Adipocyte (in vitro differentiated cells): ENCODE measurements at regions not wholly inside any gene's neighbourhood (a gene's known extent, or its start where the extent isn't known, plus 50 kb on each side); places are given as distances from the start of the nearest gene placed in this dataset.
"Not testable (repeated sequence)": the region's sequence is repeated elsewhere in the genome, so short reads cannot be mapped to it uniquely, and the experiment has no call there.

Experiments used
- DNase-seq: peaks from one replicate; pipeline ENCODE4 v3.0.0-alpha.2; 2015; ENCODE audit warnings: low read depth
- H3K27me3 ChIP-seq: replicated peaks from 2 replicates; pipeline ENCODE4 v1.7.0; 2013; ENCODE audit warnings: mild to moderate bottlenecking, low read length, moderate library complexity; ENCODE audit not compliant: control insufficient read depth, insufficient read depth
- H3K36me3 ChIP-seq: 2 replicates; pipeline ENCODE4 v1.7.0; 2013; ENCODE audit warnings: low read length, mild to moderate bottlenecking, moderate library complexity; ENCODE audit not compliant: control insufficient read depth, insufficient read depth, severe bottlenecking
- H3K4me1 ChIP-seq: 2 replicates; pipeline ENCODE4 v1.7.0; 2013; ENCODE audit warnings: mild to moderate bottlenecking, low read length, moderate library complexity; ENCODE audit not compliant: control insufficient read depth, insufficient read depth
- H3K4me3 ChIP-seq: 2 replicates; pipeline ENCODE4 v1.7.0; 2013; ENCODE audit warnings: mild to moderate bottlenecking, low read length, moderate library complexity
- H3K9ac ChIP-seq: 2 replicates; pipeline ENCODE4 v1.7.0; 2013; ENCODE audit warnings: mild to moderate bottlenecking, low read length, moderate library complexity
- H3K9me3 ChIP-seq: 2 replicates; pipeline ENCODE4 v1.7.0; 2013; ENCODE audit warnings: mild to moderate bottlenecking, low read length, moderate library complexity; ENCODE audit not compliant: control insufficient read depth

DNA sequence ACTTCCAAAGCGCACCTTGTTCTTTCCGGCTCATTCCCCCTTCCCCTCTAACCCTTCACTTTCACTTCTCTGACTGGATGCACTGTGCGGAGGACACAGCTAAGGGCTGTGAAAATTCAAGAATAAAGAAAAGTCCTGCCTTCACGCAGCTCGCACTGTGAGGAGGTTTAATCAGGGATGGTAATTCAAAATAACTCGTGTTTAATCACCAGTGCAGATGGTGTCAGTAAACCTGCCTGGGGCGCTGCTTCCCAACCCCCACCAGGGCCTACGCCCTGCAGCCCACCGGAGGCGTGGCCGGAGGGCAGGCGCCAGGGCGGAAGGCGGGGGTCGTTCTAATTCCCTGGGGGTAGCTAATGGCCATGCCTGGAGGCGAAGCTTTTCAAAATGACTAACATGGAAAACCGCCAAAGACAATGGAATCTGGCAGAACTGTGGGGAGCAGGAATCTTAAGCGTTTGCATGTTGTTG, 136.6 kb upstream of the NBPF19 start:
- not testable (repeated sequence) for H3K4me1 ChIP-seq, H3K9me3 ChIP-seq, H3K36me3 ChIP-seq, H3K9ac ChIP-seq, H3K27me3 ChIP-seq, DNase-seq, H3K4me3 ChIP-seq

DNA sequence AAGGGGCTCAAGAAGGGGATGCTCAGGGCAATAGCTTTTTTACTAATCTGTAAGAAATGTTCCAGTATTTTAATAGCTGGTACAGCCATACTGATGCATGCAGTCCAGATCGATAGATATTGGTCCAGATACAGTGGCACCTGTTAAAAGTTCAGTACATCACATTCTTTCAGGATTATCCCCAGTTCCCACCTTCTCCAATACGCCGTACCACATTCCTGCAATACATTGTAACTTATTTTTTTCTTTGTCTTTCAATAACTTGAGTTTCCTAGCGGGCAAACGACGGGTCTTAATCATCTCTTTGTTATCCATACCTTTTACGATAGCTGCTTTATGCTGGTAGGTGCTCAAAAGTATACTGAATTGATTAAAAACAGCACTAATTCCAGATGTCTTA, 136.1 kb upstream of the NBPF19 start:
- not testable (repeated sequence) for H3K9ac ChIP-seq, H3K4me3 ChIP-seq, H3K9me3 ChIP-seq, DNase-seq, H3K27me3 ChIP-seq, H3K4me1 ChIP-seq, H3K36me3 ChIP-seq

DNA sequence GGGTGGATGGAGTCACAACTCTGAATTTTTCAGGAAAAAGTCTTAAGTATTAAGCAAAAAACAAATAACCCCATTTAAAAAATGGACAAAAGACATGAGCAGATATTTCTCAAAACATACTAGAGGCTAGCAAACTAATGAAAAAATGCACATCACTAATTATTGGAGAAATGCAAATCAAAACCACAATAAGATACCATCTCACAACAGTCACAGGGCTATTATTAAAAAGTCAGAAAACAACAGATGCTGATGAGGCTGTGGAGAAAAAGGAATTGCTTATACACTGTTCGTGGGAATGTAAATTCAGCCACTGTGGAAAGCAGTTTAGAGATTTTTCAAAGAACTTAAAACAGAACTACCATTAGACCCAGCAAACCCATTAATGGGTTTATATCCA, 125.4 kb upstream of the NBPF19 start:
- not testable (repeated sequence) for H3K27me3 ChIP-seq, H3K36me3 ChIP-seq, H3K9me3 ChIP-seq, H3K4me1 ChIP-seq, H3K9ac ChIP-seq, DNase-seq, H3K4me3 ChIP-seq

DNA sequence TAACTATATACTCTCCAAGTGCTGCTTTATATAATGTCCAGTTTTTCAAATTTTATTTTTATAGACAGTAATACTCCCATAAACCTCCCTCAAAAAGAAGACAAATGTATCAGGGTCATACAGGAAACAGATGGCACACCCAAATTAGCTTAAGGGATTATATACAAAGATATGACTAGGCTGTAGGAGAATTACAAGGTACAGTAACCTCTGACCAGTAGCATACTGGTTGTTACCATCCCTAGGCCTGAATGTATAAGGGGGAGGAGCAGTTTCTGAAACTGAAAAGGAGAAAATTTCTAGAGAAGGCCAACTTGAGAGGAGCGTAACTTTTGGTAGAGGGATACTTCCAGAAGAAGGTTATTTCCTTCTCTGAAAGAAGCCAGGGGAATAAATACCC, 122.6 kb upstream of the NBPF19 start:
- not testable (repeated sequence) for DNase-seq, H3K27me3 ChIP-seq, H3K9ac ChIP-seq, H3K4me3 ChIP-seq, H3K9me3 ChIP-seq, H3K4me1 ChIP-seq, H3K36me3 ChIP-seq

DNA sequence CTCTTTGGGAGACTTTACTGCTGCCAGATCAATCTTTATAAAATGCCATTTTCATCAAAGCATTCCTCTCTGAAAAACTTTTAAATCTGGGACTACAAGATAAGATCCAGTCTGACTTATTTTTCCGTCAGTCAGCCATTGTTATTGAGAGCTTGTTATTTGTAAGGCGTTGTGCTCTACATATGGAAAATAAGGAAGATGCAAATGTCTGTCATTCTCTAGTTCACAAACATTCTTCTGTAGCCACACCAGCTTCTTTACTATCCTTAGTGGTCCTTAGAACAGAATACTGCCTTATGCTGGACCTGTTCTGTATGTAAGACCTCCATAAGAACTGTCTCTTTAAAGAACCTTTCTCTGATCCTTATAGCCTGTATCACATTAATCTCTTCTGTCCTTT, 120.3 kb upstream of the NBPF19 start:
- not testable (repeated sequence) for H3K36me3 ChIP-seq, H3K9me3 ChIP-seq, H3K4me1 ChIP-seq, H3K4me3 ChIP-seq, H3K9ac ChIP-seq, DNase-seq, H3K27me3 ChIP-seq

DNA sequence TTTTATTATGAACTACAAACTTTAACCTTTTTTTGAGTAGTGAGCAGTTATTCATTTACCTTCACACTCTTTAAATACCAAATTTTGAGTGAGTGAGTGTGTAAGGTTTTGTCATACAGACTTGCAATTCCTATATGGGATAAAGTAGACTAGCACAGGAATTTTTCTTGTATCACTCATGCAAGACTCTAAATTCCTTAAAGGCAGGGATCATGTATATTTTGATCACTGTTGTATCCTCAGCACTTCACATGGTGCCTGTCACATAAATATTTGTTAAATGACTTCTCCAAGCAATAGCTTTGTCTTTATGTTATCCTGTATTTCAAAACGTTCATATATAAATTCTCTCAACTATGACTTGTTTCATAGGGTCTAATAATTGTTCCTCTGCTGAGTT, 119.1 kb upstream of the NBPF19 start:
- not testable (repeated sequence) for H3K4me1 ChIP-seq, H3K9ac ChIP-seq, H3K36me3 ChIP-seq, DNase-seq, H3K4me3 ChIP-seq, H3K27me3 ChIP-seq, H3K9me3 ChIP-seq

DNA sequence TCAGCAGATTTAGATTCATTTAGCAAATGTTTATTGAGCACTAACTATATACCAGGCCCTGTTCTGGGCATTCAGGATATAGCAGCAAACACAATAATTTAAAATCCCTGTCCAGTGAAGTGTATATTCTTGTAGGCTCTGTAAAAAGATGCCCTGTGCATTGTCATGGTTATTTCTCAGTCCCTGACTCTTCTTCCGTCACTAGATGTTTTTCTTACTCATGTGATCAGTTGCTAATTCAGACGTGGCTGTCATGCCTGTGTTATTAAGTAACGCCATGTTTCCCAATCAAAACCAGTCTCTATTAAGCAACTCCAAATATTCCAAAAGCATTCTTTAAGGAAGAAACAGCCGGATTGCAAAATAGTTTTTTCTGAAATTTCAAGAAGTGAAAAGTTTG, 118.7 kb upstream of the NBPF19 start:
- H3K27me3 ChIP-seq, H3K9ac ChIP-seq, H3K4me1 ChIP-seq, H3K9me3 ChIP-seq, H3K4me3 ChIP-seq, DNase-seq, H3K36me3 ChIP-seq: not testable (repeated sequence)

DNA sequence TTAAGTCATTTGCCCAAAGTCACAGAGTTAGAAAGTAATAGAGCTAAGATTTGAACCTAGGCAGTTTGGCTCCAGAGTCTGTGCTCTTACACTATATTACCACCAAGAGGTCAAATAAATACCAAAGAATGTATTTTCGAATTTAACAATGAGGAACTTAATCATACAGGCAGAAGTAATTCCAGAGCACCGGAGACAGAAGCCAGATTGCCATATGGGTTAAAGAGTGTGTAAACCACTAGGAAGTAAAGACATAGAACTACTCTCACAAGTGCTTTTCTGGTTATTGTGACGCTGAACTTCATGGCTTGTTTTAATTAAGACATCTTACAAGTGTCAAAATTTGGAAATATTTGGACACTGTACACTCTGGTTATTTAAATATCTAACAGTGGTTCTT, 114.5 kb upstream of the NBPF19 start:
- H3K36me3 ChIP-seq, DNase-seq, H3K27me3 ChIP-seq, H3K9ac ChIP-seq, H3K4me3 ChIP-seq, H3K9me3 ChIP-seq, H3K4me1 ChIP-seq: not testable (repeated sequence)

DNA sequence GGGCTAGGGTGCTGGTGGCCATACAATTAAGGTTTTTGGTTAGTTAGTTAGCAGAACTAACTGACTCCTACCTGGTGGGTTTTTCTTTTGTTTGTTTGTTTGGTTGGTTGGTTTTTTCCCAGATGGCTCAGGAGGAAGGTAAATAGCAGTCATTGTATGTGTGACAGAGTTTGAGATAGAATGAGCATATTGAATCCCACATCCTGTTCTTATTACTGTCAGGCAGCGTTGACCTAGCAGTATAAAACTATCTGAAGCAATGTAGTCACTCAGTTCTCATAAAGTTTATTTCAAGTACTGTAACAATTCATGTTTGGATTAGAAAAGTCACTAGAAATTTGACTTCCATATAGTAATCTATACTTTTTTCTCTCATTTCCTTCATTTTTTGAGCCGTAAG, 113.5 kb upstream of the NBPF19 start:
- not testable (repeated sequence) for H3K9me3 ChIP-seq, H3K36me3 ChIP-seq, H3K27me3 ChIP-seq, H3K4me3 ChIP-seq, H3K4me1 ChIP-seq, H3K9ac ChIP-seq, DNase-seq

DNA sequence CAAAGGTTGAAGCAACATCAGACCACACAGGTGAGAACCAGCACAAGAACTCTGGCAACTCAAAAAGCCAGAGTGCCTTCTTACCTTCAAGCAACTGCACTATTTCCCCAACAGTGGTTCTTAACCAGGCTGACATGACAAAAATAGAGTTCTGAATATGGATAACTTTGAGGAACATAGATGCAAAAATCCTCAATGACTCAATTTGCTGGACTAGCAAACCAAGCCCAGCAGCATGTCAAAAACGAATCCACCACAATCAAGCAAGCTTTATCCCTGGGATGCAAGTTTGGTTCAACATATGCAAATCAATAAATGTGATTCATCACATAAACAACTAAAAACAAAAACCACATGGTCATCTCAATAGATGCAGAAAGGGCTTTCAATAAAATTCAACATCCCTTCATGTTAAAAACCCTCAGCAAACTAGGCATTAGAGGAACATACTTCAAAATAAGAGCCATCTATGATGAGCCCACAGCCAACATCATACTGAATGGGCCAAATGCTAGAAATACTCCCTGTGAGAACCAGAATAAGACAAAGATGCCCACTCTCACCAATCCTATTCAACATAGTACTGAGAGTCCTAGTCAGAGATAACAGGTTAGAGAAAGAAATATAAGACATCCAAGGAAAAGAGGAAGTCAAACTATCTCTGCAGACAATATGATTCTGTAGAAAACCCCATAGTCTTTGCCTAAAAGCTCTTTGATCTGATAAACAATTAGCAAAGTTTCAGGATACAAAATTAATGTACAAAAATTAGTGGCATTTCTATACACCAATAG, 110.5 kb upstream of the NBPF19 start:
- not testable (repeated sequence) for H3K36me3 ChIP-seq, H3K9ac ChIP-seq, H3K4me1 ChIP-seq, DNase-seq, H3K27me3 ChIP-seq, H3K9me3 ChIP-seq, H3K4me3 ChIP-seq

DNA sequence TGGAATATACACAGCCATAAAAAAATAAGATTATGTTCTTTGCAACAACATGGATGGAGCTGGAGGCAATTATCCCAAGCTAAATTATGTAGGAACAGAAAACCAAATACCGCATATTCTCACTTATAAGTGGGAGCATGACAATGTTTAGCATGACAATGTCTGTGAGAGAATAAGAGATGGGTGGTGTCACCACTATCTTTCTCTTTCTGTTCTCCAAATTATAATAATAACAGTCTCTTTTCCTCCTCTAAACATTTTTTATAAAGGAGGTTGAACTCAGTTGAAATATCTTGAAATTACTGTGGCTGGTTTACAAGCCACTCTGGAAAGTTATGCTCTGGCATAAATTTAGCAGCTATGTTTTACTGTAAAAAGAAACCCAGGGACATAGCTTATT, 108.4 kb upstream of the NBPF19 start:
- not testable (repeated sequence) for H3K4me1 ChIP-seq, DNase-seq, H3K4me3 ChIP-seq, H3K9me3 ChIP-seq, H3K36me3 ChIP-seq, H3K9ac ChIP-seq, H3K27me3 ChIP-seq

DNA sequence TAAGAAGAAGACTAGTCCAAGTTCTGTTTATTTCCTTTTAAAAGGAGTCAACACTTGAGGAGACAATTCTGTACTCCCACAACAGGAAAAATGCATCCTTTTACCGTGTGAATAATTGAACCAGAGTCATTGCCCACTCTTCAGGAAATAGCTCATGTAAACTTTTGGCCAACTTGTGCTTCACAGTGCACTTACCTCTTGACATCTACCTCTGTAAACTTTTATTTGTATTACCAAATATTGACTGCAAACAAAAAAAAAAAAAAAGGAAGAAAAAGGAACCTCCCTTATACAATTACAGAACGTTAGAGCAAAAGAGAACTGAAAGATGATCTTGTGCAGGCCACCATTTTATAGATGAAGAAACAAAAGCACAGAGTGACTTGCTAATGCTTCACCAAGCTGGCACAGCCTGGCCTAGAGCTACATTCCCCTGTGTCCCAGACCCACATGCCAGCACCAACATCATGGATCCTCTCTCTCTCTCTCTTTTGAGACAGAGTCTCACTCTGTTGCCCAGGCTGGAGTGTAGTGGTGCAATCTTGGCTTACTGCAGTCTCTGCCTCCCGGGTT, 107.3 kb upstream of the NBPF19 start:
- H3K9ac ChIP-seq, H3K27me3 ChIP-seq, DNase-seq, H3K36me3 ChIP-seq, H3K9me3 ChIP-seq, H3K4me1 ChIP-seq, H3K4me3 ChIP-seq: not testable (repeated sequence)
